ENCODE measurements at regions not wholly inside any gene's neighbourhood (a gene's known extent, or its start where the extent isn't known, plus 50 kb on each side); places are given as distances from the start of the nearest gene placed in this dataset.
"Not testable (repeated sequence)": the region's sequence is repeated elsewhere in the genome, so short reads cannot be mapped to it uniquely, and the experiment has no call there.

DNA sequence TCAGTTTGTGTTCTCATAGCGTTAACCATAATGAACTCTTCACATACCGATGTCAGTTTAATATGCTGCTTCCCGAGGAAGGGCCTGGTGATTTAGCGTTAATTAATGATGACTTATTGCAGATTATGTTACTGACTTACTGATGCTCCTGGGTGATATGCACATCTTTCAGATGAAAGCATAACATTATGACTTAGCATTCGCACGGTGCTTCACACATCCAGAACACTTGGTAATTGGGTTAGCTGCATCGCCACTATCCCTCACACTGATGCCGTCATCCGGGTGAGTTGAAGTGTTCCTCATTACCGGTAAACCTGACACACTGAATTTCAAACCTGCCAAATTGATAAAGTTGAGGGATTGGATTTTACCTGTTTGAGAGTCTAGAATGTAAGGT lies 239.0 kb upstream of the PODXL start:
- no peak for DNase-seq (ENCODE audit: low read depth)

DNA sequence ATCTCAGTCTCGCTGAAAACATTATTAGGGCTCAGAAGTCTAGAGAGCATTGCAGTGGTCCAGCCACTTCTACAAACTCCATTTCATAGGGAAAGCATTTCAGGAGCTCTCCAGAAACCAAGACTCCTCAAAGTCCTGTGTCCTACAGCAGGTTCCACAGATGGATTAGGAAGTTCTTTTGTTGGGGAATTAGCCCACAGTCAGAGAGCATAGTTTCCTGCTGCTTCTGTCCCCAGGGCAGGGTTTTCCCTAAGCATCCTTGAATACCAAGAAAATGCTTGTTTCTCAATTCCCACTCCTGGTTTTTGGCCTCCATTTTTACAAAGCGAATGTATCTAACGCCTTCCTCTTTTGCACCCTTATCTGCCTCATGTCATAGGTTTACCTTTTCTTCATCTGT lies 235.9 kb upstream of the PODXL start:
- no peak for DNase-seq (ENCODE audit: low read depth)

DNA sequence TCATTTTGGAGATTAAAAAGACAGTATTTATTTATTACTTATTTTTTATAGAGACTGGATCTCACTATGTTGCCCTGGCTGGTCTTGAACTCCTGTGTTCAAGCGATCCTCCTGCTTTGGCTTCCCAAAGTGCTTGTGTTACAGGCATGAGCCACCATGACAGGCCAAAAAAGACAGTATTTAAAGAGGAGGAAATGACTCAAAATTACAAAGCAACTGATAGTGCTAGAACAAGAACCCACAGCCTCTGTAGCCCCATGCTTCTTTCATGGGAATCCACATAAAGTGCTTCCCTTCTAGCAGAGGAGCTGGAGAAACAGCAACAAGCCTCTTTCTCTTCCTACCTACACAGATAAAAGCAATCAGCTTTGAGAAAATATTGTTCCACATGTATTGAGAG lies 230.7 kb upstream of the PODXL start:
- DNase-seq (ENCODE audit: low read depth) = no peak

DNA sequence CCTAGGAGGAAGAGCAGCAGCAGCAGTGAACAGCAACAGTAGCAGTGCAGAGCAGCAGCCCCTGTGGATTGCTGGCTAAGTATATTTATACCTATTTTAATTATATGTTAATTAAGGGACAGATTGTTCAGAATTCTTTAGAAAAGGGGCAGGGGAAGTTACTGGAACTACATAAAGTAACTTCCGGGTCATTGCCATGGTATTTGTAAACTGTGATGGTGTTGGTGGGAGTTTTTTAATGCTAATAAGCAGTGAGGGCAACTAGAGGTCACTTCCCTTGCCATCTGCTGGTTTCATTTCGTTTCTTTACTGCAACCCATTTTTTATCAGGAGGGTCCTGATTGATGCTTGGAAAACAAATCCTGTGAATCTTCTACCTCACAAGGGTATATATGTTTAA lies 229.8 kb upstream of the PODXL start:
- no peak for DNase-seq (ENCODE audit: low read depth)

DNA sequence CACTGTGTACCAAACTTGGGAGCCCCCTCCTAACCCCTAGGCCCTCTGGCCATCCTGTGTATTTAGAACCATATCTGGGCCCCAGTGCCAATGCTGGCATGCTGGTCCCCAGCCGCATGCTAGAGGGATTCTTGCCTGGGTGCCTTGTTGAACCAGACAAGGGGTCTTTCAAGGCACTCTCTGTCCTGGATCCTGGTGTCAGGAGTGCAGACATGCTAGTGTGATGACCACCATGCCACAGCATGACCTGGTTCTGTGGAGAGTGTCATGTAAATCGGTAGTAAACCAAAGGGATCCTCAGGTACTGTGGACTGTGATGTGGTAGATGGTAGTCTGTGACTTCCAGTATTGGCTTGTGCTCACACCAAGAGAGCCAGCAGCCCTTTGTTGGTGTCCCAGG lies 222.2 kb upstream of the PODXL start:
- DNase-seq (ENCODE audit: low read depth) = no peak

DNA sequence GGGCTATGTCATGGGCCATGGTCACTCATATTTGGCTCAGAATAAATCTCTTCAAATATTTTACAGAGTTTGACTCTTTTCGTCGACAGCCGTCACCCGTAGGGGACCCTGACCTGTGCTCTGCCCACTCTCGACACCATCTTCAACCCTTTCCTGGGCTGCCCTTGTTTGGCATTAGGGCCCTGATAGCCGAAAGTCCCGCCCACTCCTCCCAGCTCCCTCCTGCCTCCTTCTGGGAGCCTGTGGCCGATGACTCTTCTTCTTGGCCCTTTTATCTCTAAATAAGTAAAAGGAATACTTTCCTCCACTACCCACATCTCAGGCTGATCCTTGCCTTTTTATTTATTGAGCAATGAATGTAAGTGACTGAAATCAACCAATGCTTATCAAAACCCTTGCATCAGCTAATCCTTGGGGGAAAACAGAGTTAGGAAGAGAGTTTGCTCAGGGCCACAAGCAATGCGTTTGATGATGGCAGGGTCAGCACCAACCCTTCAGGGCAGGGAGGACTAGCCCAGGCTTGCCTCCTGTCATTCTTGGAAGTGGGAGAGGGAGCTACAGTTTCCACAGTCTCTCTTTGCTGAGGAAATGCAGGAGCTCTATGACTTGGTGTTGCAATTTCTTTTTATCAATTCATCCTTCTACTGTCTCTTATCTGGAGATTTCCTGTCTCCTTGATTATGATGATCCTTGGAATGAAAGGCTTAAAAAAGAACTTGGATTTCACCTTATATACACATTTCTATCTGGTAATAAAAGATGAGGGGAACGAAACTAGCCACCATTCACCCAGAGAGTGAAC lies 218.2 kb upstream of the PODXL start:
- no peak for DNase-seq (ENCODE audit: low read depth)

DNA sequence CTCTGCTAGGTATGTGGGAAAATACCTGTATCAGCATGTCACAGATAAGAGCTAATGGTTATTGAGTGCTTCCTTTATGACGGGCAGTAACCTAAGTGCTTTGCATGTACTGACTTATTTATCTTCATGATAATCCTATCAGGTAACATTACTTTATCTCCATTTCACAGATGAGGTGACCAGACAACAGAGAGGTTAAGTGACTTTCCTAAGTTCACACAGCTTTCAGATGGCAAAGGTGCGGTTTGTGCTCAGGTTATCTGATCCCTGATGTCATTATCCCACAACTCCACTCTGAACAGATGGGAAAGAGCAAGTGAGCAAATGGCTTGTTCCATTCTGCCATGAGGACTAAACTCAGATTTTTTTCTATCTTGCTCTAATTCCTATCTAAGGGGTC lies 217.0 kb upstream of the PODXL start:
- no peak for DNase-seq (ENCODE audit: low read depth)

DNA sequence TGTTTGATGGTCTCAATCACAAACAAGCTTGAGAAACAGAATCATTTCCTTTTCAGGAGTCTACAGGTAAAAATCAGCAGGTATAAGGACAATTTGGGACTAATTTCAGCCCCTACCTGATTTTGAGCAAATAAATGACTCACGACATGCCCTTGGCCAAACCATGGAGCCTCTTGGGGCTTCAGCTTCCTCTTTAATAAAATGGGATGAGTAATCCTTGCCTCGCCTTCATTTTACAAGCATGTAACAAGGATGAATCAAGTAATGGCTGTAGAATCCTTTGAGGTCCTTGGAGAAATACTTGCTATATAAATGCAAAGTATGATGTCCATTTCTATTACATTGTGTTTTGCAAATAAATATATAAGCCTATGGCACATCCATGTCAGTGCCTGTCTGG lies 212.8 kb upstream of the PODXL start:
- no peak for DNase-seq (ENCODE audit: low read depth)

DNA sequence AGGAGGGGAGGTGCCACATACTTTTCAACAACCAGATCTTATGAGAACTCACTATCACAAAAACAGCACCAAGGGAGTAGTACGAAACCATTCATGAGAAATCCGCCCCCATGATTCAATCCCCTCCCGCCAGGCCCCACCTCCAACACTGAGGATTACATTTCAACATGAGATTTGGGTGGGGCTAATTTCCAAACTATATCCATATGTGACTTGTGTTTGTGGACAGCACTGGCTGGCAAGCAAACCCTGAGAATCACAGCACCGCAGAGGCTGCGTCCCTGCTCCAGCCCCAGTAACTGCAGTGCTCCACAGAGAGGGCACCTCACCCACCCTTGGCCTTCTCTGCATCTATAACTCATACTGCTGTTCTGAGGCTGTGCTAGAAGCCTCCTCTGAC lies 211.2 kb upstream of the PODXL start:
- no peak for DNase-seq (ENCODE audit: low read depth)

DNA sequence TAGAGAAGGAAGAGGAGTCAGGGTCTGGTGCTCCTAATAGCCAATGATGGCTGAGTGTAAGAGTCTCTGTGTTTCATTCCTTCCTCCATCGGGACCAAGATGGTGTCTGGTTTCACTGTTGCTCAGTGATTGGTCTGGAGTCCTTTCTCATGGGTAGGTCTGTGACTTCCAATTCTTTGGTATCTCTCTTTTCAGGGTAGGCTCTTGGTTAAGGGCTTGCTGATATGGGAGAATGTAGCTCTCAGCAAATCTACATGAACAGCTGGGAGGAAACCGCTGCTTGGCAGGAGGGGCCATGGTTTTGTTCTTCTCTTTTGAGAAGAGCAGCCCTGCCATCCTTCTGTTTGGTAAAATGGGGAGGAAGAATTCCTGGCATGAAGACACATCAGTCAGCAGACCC lies 209.1 kb upstream of the PODXL start:
- DNase-seq (ENCODE audit: low read depth) = no peak

DNA sequence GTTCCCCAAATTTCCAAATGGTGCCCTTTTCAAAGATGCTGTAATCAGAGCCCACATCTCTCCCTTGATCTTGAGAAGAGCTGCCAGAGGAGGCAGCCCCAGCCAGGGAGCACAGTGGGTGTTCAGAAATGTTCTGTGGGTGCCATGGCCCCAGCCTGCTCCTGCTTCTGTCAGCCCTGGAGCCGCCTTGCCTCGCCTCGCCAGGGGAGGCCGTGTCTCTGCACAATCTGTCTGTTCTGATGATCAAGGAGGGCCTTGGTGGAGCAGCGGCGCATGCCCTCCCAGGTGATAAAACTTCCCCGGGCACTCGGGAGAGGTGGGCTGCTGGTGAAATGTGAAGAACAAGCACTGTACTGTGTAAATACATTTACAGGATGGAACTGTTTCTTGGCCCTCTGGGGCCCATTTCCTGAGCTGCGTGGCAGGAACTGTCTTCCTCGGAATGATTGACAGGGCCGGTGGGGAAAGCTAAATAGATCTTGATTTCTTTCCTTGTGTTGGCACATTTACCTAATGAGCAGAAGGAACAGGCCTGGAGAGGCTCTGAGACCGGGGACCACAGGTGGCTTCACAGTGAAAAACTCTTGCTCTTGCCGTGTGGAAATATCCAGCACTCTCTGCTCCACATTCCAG lies 207.8 kb upstream of the PODXL start:
- no peak for DNase-seq (ENCODE audit: low read depth)

DNA sequence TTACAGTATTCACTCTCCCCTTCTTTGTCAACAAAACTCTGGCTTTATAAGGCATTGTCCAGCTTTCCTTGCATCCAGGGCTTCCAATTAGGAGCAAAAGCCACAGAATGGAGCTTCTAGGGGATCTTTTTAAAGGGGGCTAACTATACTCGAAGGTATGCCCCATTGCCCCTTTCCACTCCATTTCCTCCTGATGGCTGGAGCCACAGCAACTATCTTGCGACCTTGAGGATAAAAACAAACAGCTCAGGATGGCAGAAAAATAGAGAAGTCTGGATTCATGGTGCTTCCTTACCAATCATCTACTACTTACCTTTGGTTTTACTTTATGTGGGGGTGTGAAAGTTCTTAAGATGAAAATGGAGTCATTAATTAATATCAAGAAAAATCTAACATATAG lies 206.3 kb upstream of the PODXL start:
- DNase-seq (ENCODE audit: low read depth) = no peak

DNA sequence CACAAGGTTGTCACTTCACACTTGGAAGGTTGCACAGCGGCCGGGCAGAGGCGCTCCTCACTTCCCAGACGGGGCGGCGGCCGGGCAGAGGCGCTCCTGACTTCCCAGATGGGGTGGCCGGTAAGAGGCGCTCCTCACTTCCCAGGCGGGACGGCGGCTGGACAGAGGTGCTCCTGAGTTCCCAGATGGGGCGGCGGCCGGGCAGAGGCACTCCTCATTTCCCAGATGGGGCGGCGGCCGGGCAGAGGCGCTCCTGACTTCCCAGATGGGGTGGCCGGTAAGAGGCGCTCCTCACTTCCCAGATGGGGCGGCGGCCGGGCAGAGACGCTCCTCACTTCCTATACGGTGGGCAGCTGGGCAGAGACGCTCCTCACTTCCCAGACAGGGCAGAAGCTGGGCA lies 199.4 kb upstream of the PODXL start:
- DNase-seq (ENCODE audit: low read depth) = not testable (repeated sequence)

DNA sequence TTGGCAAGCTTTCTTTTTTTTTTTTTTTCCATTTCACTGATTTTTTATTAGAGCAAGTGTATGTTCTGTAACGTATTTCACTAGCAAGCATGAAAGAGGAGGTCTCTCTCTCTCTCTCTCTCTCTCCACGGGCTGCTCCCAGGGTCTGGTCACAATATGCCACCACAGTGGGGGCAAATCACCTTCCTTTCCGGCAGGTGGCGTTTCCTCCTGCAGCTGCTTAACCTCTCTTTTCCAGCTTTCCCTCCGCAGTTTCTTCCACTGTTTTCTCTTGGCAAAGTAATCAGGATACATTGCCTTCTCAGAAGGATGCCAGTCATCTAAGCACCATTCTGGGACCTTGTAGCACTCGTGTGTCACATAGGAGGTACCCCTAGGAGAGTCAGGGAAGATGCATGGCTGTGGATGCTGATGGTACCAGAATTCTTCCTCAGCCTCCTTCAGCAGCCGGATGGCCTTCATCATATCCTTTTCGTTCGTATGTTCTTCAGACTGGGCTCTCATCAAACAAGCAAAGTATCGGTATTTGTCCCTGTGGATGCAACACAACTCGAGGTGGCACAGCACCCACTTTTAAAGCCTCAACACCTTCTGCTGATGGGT lies 197.3 kb upstream of the PODXL start:
- DNase-seq (ENCODE audit: low read depth) = no peak

DNA sequence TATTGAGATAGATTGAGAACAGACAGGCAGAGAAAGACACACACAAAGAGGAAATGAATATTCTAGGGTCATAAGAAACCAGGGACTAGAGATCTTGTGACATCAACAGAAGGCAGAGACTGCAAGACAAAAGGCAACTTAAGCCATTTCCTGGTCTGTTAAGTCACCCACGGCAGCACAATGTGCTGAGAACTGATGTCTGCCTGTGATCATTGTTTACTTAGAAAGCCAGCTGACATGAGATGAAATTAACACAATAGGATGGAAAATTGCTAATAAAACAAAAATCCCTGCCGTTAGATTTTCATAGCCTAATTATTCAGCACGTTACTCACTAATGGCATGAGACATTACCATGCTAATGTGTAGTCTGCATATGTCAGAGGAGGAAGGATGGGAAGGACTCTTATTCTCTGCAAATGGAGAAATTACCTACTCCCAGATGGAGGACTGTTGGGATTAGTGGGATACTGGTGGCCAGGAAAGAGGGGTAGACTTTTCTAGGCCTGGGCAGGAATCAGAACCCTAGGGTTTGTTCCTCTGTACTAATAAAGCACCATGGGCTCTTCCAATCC lies 191.3 kb upstream of the PODXL start:
- no peak for DNase-seq (ENCODE audit: low read depth)

DNA sequence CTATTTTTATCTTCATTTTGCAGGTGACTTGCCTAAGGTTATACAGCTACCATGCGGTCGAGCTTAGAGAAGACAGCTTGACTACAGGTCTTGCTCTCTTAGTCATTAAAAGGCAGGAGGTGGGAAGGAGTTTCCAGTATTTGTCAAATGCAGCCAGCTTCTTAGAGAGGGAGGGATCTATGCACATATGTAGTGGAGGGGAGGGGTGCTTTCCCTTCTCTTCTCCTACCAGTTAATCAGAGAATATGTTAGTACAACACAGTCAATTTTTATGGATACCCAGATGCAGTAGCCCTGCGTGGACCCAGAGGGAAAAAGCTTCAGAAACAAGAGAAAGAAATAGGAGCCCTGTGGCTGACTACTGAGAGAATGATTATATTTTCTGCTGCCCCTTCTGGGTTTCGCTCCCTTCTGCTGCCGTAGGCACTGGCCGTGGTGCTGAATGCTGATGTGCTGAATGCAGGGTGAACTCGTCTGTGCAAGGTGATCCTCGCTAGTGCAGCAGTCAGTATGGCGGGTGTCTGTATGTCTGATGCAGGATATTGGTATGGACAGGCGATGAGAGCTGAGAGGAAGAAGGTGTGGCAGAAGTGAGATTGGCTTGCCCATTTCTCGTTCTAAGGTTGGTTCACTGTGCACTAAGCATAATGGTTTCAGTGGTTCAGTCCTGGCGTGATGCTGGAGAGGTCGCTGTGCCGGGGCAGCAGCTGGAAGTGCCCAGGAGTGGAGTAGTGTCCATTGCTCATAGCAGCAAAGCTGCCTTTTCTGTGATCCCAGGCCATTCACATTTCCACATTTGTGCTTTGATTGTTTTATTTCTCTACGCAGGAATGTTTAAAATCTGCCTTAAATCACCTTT lies 189.2 kb upstream of the PODXL start:
- peak; percentile 2 for DNase-seq (ENCODE audit: low read depth)

DNA sequence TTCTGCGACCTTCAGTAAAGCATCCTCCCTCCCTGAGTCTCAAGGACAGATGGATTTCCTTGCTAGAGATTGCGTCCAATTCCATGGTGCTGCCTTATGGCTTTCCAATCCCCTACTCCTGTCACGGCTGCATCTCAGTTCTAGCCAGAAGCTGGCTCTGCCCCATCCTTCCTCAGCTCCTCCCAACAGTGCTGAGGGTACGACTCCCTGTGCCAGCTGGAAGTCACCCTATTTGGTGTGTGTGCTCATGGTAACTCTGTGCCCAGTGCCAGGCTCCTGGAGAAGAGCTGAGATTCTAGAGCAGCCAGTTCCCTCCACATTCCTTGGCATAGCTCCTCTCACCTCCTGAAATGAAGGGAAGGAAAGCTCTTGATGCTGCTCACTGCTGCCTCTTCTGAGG lies 185.0 kb upstream of the PODXL start:
- DNase-seq (ENCODE audit: low read depth) = no peak

DNA sequence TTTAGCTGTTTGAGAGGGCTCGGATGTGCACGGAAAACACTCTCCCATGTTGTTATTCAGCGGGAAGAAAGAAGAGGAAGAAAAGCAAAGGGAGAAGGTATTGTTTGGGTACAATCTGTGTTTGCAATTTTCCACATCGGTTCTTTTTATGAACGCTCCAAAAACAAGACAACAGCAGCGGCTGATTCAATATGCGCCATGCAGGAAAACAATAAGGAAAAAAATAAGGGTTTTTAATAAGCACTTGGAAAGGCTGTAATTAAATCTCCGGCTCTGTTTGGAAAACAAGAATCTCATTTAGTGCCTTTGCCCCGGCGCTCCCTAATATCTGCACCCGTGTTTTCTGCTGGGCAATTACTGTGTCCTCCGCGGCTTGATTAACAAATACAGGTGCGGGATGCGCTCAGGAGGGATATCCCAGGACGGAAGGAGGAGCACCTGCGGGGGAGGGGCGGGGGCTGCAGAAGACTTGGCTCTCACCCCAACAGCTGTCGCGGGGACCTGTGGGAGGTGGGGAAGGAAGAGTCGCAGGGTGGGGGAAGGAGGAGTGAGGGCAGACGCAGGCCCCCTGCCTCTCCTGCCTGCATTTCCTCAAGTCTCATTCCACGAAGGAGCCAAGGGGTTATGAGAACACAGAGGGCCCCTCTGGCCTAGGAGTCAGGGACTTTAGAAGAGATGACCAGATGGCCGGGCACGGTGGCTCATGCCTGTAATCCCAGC lies 181.5 kb upstream of the PODXL start:
- DNase-seq (ENCODE audit: low read depth) = no peak

DNA sequence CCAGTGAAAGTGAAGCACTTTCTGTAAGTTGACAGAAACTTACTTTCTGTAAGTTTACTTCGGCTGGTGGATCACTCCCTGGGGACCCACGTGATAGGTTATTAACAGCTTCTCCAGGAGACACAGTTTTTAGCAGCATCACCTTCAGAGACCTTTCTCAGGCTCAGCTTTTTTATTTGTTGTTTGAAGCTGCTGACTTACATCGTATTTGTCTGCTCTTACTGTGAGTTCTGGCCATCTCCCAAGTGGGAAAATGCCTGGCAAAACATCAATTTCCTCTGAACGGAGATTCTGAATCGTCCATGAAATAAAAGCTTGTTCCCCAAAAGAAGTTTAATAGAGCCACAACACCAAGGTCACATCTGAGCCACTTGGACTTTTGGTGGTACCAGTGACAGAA lies 178.7 kb upstream of the PODXL start:
- no peak for DNase-seq (ENCODE audit: low read depth)

DNA sequence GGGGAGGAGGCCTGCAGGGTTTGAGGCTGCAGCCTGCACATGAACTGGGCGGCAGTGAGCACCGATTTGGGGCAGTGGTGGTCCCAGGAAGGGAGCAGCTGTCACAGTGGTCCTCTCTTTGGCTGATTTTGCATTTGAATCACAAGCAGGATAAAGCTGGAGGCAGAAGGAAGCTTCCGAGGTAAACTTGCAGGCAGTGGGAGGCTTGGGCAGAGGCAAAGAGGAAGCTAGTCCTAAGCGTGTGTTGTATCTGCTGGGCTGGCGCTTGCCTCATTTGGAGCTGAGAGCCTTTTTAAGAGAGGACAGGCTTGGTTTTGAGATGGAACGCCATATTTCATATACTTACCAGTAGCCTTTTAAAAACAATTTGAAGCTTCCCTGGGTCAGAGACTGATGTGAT lies 177.2 kb upstream of the PODXL start:
- DNase-seq (ENCODE audit: low read depth) = no peak

DNA sequence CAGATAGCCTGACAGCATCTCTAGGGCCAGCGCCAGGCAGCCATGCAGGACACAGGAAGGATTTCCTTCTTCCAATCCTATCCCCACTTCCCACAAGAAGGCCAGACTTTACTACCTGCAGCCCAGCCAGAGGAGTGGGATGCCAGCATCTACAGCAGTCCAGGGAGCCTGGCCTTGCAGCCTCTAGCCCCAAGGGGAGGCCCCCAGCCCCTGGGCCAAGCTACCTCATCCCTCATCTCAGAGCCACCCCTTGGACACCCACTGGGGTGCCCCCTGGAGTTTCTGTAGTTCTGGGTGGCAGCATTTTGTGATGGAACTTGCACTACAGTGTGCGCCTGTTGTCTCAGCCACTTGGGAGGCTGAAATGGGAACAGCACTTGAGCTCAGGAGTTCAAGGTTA lies 170.8 kb upstream of the PODXL start:
- no peak for DNase-seq (ENCODE audit: low read depth)

DNA sequence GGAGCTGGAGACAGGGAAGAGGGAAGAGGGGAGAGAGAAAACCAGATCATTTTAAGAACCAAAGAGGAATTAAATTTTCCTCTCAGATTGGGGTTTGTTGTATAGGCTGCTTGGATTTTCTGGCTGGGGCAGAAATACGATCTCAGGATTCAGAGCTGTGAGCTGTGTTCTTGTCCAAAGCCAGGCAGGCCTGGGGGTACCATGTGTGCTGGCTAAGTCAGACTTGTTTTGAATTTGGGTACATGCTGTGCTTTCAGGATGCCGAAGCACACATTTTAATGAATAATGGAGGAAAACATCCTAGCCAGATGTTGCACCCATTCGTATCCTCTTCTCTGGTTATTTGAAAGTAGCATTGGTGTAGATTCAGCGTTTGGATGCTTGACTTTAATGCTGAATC lies 170.3 kb upstream of the PODXL start:
- no peak for DNase-seq (ENCODE audit: low read depth)

All from activated T-cell treated with anti-CD3 and anti-CD28 coated beads for 48 hours (primary cell).